H1 (cell line): ENCODE measurements at regions not wholly inside any gene's neighbourhood (a gene's known extent, or its start where the extent isn't known, plus 50 kb on each side); places are given as distances from the start of the nearest gene placed in this dataset.

Source experiments
- CTCF ChIA-PET: fragments of 300-600 bp; sonication (Branson Sonifier 250); formaldehyde crosslinking; loops from one replicate; lab custom pipeline; 2021; ENCODE audit not compliant: partially characterized antibody; lab: Charles Lee
- POLR2A ChIA-PET: fragments of 300-600 bp; sonication (Branson Sonifier 250); formaldehyde crosslinking; loops from one replicate; lab custom pipeline; 2021; ENCODE audit warnings: inconsistent platforms; ENCODE audit not compliant: partially characterized antibody; lab: Charles Lee
- DNase-seq, 2 experiments: peaks; one replicate each; pipeline versions ENCODE4 v3.0.0 to v3.0.0-alpha.2; 2010 to 2022; ENCODE audit warnings: low spot score in 2 of 2, low read depth in 1 of 2, mixed read lengths in 1 of 2
- FAIRE-seq: peaks from 2 replicates; lab custom pipeline; 2011; peaks lifted over from hg19 to GRCh38; lab: Jason Lieb, UNC
- H2AFZ ChIP-seq: 2 replicates; pipeline ENCODE4 v1.8.1; 2012; ENCODE audit warnings: low read length, inconsistent platforms
- H2AK5ac ChIP-seq: 2 replicates; pipeline ENCODE4 v1.6.1; 2013; ENCODE audit warnings: low read depth, low read length
- H2BK120ac ChIP-seq: replicated peaks from 2 replicates; pipeline ENCODE3; 2013; ENCODE audit warnings: low read depth, low read length, inconsistent platforms
- H2BK12ac ChIP-seq: 2 replicates; pipeline ENCODE4 v1.6.1; 2013; ENCODE audit warnings: low read depth, low read length
- H2BK15ac ChIP-seq: 2 replicates; pipeline ENCODE4 v1.6.1; 2013; ENCODE audit warnings: low read length
- H2BK20ac ChIP-seq: 2 replicates; pipeline ENCODE4 v1.6.1; 2013; ENCODE audit warnings: low read length
- H2BK5ac ChIP-seq: 2 replicates; pipeline ENCODE4 v1.6.1; 2013; ENCODE audit warnings: low read depth, low read length
- H3K14ac ChIP-seq: 2 replicates; pipeline ENCODE4 v1.6.1; 2013; ENCODE audit warnings: inconsistent platforms; ENCODE audit not compliant: insufficient read length
- H3K18ac ChIP-seq: 2 replicates; pipeline ENCODE4 v1.6.1; 2013; ENCODE audit warnings: low read length; ENCODE audit errors: extremely low read depth
- H3K23ac ChIP-seq: 2 replicates; pipeline ENCODE4 v1.6.1; 2013; ENCODE audit warnings: inconsistent platforms; ENCODE audit not compliant: insufficient read length
- H3K23me2 ChIP-seq: 2 replicates; pipeline ENCODE4 v1.6.1; 2013; ENCODE audit warnings: low read depth, low read length
- H3K27ac ChIP-seq: 2 replicates; pipeline ENCODE4 v1.6.1; 2011; ENCODE audit warnings: low read depth, low read length, inconsistent platforms
- H3K27me3 ChIP-seq, 4 experiments: replicated peaks in 1 of 4; 1 replicate in 1 of 4; 2 replicates in 3 of 4; pipeline versions ENCODE4 v1.6.1 to v1.8.1; 2011 to 2013; ENCODE audit warnings: low read length in 3 of 4, mild to moderate bottlenecking in 3 of 4, inconsistent platforms in 2 of 4, mixed read lengths in 2 of 4, moderate library complexity in 1 of 4; ENCODE audit not compliant: control insufficient read depth in 3 of 4, insufficient read depth in 3 of 4; ENCODE audit errors: extremely low read depth in 1 of 4
- H3K36me3 ChIP-seq, 4 experiments: 2 replicates each; pipeline versions ENCODE4 v1.6.1 to v1.8.1; 2011 to 2013; ENCODE audit warnings: mild to moderate bottlenecking in 4 of 4, low read length in 3 of 4, moderate library complexity in 2 of 4, control low read depth in 1 of 4, inconsistent platforms in 1 of 4; ENCODE audit not compliant: insufficient read depth in 4 of 4, control insufficient read depth in 2 of 4
- H3K4ac ChIP-seq: replicated peaks from 2 replicates; pipeline ENCODE3; 2013; ENCODE audit warnings: low read length, low read depth, mixed read lengths, inconsistent platforms; ENCODE audit not compliant: insufficient read length
- H3K4me1 ChIP-seq, 4 experiments: replicated peaks in 1 of 4; 1 replicate in 1 of 4; 2 replicates in 3 of 4; pipeline versions ENCODE4 v1.6.1 to v1.8.1; 2011 to 2013; ENCODE audit warnings: low read length in 3 of 4, inconsistent platforms in 2 of 4, mixed read lengths in 1 of 4; ENCODE audit not compliant: insufficient read depth in 4 of 4, control insufficient read depth in 3 of 4
- H3K4me2 ChIP-seq, 2 experiments: 2 replicates each; pipeline versions ENCODE4 v1.6.1 to v1.8.1; 2011 to 2013; ENCODE audit warnings: low read depth in 2 of 2, low read length in 2 of 2, control low read depth in 1 of 2, inconsistent platforms in 1 of 2, mild to moderate bottlenecking in 1 of 2; ENCODE audit not compliant: insufficient read depth in 1 of 2
- H3K4me3 ChIP-seq, 4 experiments: fragments of 200-600, 300-600 bp in 1 of 4; sonication (generic), shearing (Covaris generic), sonication (Bioruptor Twin) in 1 of 4; 2 replicates each; pipeline versions ENCODE4 v1.5.1 to v1.8.1; 2011 to 2016; ENCODE audit warnings: low read length in 4 of 4, low read depth in 3 of 4, control low read depth in 2 of 4, inconsistent platforms in 2 of 4, mild to moderate bottlenecking in 2 of 4, mixed read lengths in 1 of 4, moderate library complexity in 1 of 4; ENCODE audit not compliant: insufficient read depth in 2 of 4; ENCODE audit errors: extremely low read depth in 1 of 4
- H3K56ac ChIP-seq: replicated peaks from 2 replicates; pipeline ENCODE3; 2013; ENCODE audit warnings: low read depth, mild to moderate bottlenecking, mixed read lengths, low read length, inconsistent platforms; ENCODE audit not compliant: insufficient read length
- H3K79me1 ChIP-seq: 2 replicates; pipeline ENCODE4 v1.6.1; 2013; ENCODE audit warnings: low read depth, low read length, control low read depth
- H3K79me2 ChIP-seq, 2 experiments: 2 replicates each; pipeline versions ENCODE4 v1.6.1 to v1.8.1; 2012 to 2013; ENCODE audit warnings: low read length in 2 of 2, mild to moderate bottlenecking in 2 of 2, inconsistent platforms in 1 of 2; ENCODE audit not compliant: insufficient read depth in 2 of 2, control insufficient read depth in 1 of 2
- H3K9ac ChIP-seq, 4 experiments: replicated peaks in 1 of 4; 1 replicate in 1 of 4; 2 replicates in 3 of 4; pipeline versions ENCODE4 v1.6.1 to v1.8.1; 2011 to 2013; ENCODE audit warnings: low read depth in 3 of 4, low read length in 3 of 4, control low read depth in 2 of 4, mild to moderate bottlenecking in 2 of 4, moderate library complexity in 2 of 4, inconsistent platforms in 1 of 4; ENCODE audit errors: extremely low read depth in 1 of 4
- H3K9me3 ChIP-seq, 2 experiments: 2 replicates each; pipeline versions ENCODE4 v1.6.1 to v1.8.1; 2012 to 2013; ENCODE audit warnings: mild to moderate bottlenecking in 2 of 2, moderate library complexity in 2 of 2, control low read depth in 1 of 2, inconsistent platforms in 1 of 2, low read depth in 1 of 2, low read length in 1 of 2, mixed read lengths in 1 of 2; ENCODE audit not compliant: insufficient read depth in 2 of 2
- H4K20me1 ChIP-seq, 2 experiments: replicated peaks in 1 of 2; 2 replicates each; pipeline versions ENCODE3 to v1.8.1; 2011 to 2013; ENCODE audit warnings: inconsistent platforms in 2 of 2, low read length in 2 of 2, mild to moderate bottlenecking in 1 of 2; ENCODE audit not compliant: insufficient read depth in 2 of 2, control insufficient read depth in 1 of 2
- H4K5ac ChIP-seq: 2 replicates; pipeline ENCODE4 v1.6.1; 2013; ENCODE audit warnings: low read length, low read depth, mixed read lengths, inconsistent platforms; ENCODE audit not compliant: insufficient read length
- H4K8ac ChIP-seq: 2 replicates; pipeline ENCODE4 v1.8.0; 2013; ENCODE audit warnings: mild to moderate bottlenecking, moderate library complexity, low read length, inconsistent platforms; ENCODE audit not compliant: insufficient read depth; ENCODE audit errors: extremely low read depth
- H4K91ac ChIP-seq: replicated peaks from 2 replicates; pipeline ENCODE3; 2013; ENCODE audit warnings: low read length, mixed read lengths, inconsistent platforms; ENCODE audit not compliant: insufficient read length
- BRCA1 ChIP-seq: IDR thresholded peaks from 2 replicates; pipeline ENCODE4 v1.6.1; 2012; ENCODE audit warnings: low read depth, low read length, improper control_type of control experiment
- CTBP2 ChIP-seq: IDR thresholded peaks from 2 replicates; pipeline ENCODE4 v1.7.0; 2011; ENCODE audit warnings: borderline replicate concordance, mild to moderate bottlenecking, moderate library complexity, mixed read lengths, low read length; ENCODE audit not compliant: insufficient read depth, insufficient read length
- GTF2F1 ChIP-seq: IDR thresholded peaks from 2 replicates; pipeline ENCODE4 v1.6.1; 2012; ENCODE audit warnings: low read depth, low read length, improper control_type of control experiment, borderline replicate concordance
- KDM4A ChIP-seq: IDR thresholded peaks from one replicate; pipeline ENCODE4 v1.7.1; 2012; ENCODE audit warnings: low read depth, mild to moderate bottlenecking, moderate library complexity, low read length, inconsistent platforms; ENCODE audit not compliant: severe bottlenecking
- RXRA ChIP-seq: IDR thresholded peaks from 2 replicates; pipeline ENCODE4 v1.6.1; 2011; ENCODE audit warnings: low read depth, mild to moderate bottlenecking, low read length, moderate library complexity; ENCODE audit not compliant: insufficient read depth
- ZNF274 ChIP-seq: IDR thresholded peaks from 2 replicates; pipeline ENCODE4 v1.7.0; 2012; ENCODE audit warnings: low read length, borderline replicate concordance; ENCODE audit errors: extremely low read depth
- WGBS, 2 experiments: shearing (Covaris generic) in 1 of 2; methylation state at CpG; one replicate each; pipeline versions ENCODE4 v1.1.6 to v1.1.7; 2013 to 2015; ENCODE audit warnings: low lambda C conversion rate in 2 of 2, mixed read lengths in 2 of 2, inconsistent platforms in 1 of 2, low coverage in 1 of 2, missing lambda C conversion rate in 1 of 2; ENCODE audit not compliant: insufficient replicate concordance in 2 of 2, insufficient coverage in 1 of 2, insufficient read length in 1 of 2; ENCODE audit errors: extremely low coverage in 1 of 2, missing lambda C conversion rate in 1 of 2; 5-methylcytosine and 5-hydroxymethylcytosine counted together
- TF ChIP-seq, protein P1 (sequence below), 3 experiments: IDR thresholded peaks; 1 replicate in 2 of 3; 2 replicates in 1 of 3; pipeline versions ENCODE4 v1.5.1 to v1.6.1; 2011; ENCODE audit warnings: low read length in 3 of 3, mild to moderate bottlenecking in 3 of 3, inconsistent platforms in 2 of 3, low read depth in 1 of 3, moderate library complexity in 1 of 3; ENCODE audit not compliant: insufficient read depth in 1 of 3; ENCODE audit errors: control extremely low read depth in 1 of 3

DNA sequence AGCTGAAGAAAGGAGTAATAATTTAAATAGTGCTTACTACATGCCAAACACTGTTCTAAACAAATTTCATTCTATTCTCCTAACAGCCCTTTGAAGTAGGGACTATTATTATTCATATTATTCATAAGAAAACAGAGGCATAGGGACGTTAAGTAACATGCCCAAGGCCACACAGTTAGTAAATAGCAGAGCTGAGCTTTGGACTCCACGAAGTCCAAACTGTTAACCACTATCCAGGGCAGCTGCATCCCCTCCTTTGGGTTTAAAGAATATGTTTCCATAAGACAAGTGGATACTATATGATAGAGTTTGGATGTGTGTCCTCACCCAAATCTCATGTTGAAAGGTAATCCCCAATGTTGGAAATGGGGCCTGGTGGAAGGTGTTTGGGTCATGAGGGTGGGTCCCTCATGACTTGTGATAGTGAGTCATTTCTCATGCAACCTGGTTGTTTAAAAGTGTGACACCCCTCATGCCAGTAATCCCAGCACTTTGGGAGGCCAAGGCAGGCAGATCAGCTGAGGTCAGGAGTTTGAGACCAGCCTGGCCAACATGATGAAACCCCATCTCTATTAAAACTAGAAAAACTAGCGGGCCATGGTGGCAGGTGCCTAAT, 144.0 kb upstream of the CXADR start:
- no peak overlapping the region for H3K23ac ChIP-seq
- no peaks in the 10 kb centered on the region for H3K36me3 ChIP-seq
- no peak for TF ChIP-seq ZNF274
- no peak for TF ChIP-seq KDM4A
- no peak for TF ChIP-seq BRCA1
- TF ChIP-seq, protein P1, sequence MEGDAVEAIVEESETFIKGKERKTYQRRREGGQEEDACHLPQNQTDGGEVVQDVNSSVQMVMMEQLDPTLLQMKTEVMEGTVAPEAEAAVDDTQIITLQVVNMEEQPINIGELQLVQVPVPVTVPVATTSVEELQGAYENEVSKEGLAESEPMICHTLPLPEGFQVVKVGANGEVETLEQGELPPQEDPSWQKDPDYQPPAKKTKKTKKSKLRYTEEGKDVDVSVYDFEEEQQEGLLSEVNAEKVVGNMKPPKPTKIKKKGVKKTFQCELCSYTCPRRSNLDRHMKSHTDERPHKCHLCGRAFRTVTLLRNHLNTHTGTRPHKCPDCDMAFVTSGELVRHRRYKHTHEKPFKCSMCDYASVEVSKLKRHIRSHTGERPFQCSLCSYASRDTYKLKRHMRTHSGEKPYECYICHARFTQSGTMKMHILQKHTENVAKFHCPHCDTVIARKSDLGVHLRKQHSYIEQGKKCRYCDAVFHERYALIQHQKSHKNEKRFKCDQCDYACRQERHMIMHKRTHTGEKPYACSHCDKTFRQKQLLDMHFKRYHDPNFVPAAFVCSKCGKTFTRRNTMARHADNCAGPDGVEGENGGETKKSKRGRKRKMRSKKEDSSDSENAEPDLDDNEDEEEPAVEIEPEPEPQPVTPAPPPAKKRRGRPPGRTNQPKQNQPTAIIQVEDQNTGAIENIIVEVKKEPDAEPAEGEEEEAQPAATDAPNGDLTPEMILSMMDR (IDR thresholded peaks at IDR 0.05; ENCODE audit: control extremely low read depth in 1 of 3, insufficient read depth in 1 of 3, low read depth in 1 of 3, low read length in 3 of 3) = no peak
- TF ChIP-seq RXRA = no peak
- no peak for TF ChIP-seq GTF2F1
- no peak for TF ChIP-seq CTBP2
- TF ChIP-seq, all 59 proteins: peak for 0
- Histone ChIP-seq H3K4me3 (no peak overlapping the region), H3K4ac (no peak overlapping the region), H4K91ac (no peak overlapping the region), H3K79me2 (no peaks in the 10 kb centered on the region), H3K4me1 (peaks cover 0 to 4% (median 1%) of the 10 kb centered on the region in 4 experiments; a peak in 2 of 7 replicates), H3K27ac (no peak overlapping the region), H3K27me3 (no peaks in the 10 kb centered on the region), H3K23me2 (no peaks in the 10 kb centered on the region), H3K79me1 (no peaks in the 10 kb centered on the region), H2BK120ac (no peak overlapping the region), H4K5ac (no peak overlapping the region), H2BK5ac (no peak overlapping the region), H2BK20ac (no peak overlapping the region), H3K4me2 (no peak overlapping the region), H3K56ac (no peak overlapping the region), H3K9me3 (no peaks in the 10 kb centered on the region), H3K14ac (no peak overlapping the region), H2BK12ac (no peak overlapping the region), H2BK15ac (no peak overlapping the region), H2AK5ac (no peak overlapping the region), H3K9ac (no peak overlapping the region), H4K20me1 (no peaks in the 10 kb centered on the region), H2AFZ (no peak overlapping the region), H4K8ac (no peak overlapping the region), H3K18ac (no peak overlapping the region)
- POLR2A ChIA-PET = no interaction called here
- CTCF ChIA-PET = interaction anchor here (0.6 to 1.2 kb wide), 3 partner anchors 18 to 217 kb away, joined by 3 read pairs; no protein-coding TSS in a partner anchor
- FAIRE-seq (no peak), DNase-seq (no peak)
- WGBS, 2 experiments = 80% methylated on average over 3 of the region's 3 CpGs; no CpG with 5 or more reads in 1 of the 2 experiments
